ENCODE measurements at regions not wholly inside any gene's neighbourhood (a gene's known extent, or its start where the extent isn't known, plus 50 kb on each side); places are given as distances from the start of the nearest gene placed in this dataset.

GRCh38 chr12:89928467-89928866 lies 219.8 kb upstream of the ATP2B1 start:
- no peaks in the 10 kb centered on the region for H3K4me1 ChIP-seq (ENCODE audit: control insufficient read depth, insufficient read depth, low read length)
- H3K27ac ChIP-seq (ENCODE audit: insufficient read depth, low read depth, low read length, poor library complexity, severe bottlenecking), result no peak overlapping the region
- WGBS, 2 experiments, result no CpG with 5 or more reads among the region's 1 CpG
- no peaks in the 10 kb centered on the region for H3K36me3 ChIP-seq (ENCODE audit: control insufficient read depth, insufficient read depth, low read length)
- H3K4me3 ChIP-seq (ENCODE audit: insufficient read depth, low read depth, low read length), result no peak overlapping the region
- no peaks in the 10 kb centered on the region for H3K27me3 ChIP-seq (ENCODE audit: control insufficient read depth, insufficient read depth, low read length, poor library complexity, severe bottlenecking)
- H3K9me3 ChIP-seq (ENCODE audit: control insufficient read depth, low read length), result no peaks in the 10 kb centered on the region

- 90 to 93% methylated on average over 2 of the region's 2 CpGs for WGBS, 2 experiments
- Histone ChIP-seq H3K27me3 (ENCODE audit: control insufficient read depth, insufficient read depth, low read length, poor library complexity, severe bottlenecking) (no peaks in the 10 kb centered on the region), H3K27ac (ENCODE audit: insufficient read depth, low read depth, low read length, poor library complexity, severe bottlenecking) (no peak overlapping the region), H3K4me1 (ENCODE audit: control insufficient read depth, insufficient read depth, low read length) (no peaks in the 10 kb centered on the region), H3K4me3 (ENCODE audit: insufficient read depth, low read depth, low read length) (no peak overlapping the region), H3K36me3 (ENCODE audit: control insufficient read depth, insufficient read depth, low read length) (no peaks in the 10 kb centered on the region), H3K9me3 (ENCODE audit: control insufficient read depth, low read length) (no peaks in the 10 kb centered on the region)
Measured at GRCh38 chr12:89927226-89927698, 218.6 kb upstream of the ATP2B1 start.

- no peaks in the 10 kb centered on the region for H3K27me3 ChIP-seq (ENCODE audit: control insufficient read depth, insufficient read depth, low read length, poor library complexity, severe bottlenecking)
- no peaks in the 10 kb centered on the region for H3K9me3 ChIP-seq (ENCODE audit: control insufficient read depth, low read length)
- H3K27ac ChIP-seq (ENCODE audit: insufficient read depth, low read depth, low read length, poor library complexity, severe bottlenecking), result no peak overlapping the region
- peaks cover 6% of the 10 kb centered on the region for H3K4me1 ChIP-seq (ENCODE audit: control insufficient read depth, insufficient read depth, low read length)
- no peak overlapping the region for H3K4me3 ChIP-seq (ENCODE audit: insufficient read depth, low read depth, low read length)
- 93 to 95% methylated on average over 2 of the region's 2 CpGs for WGBS, 2 experiments
- H3K36me3 ChIP-seq (ENCODE audit: control insufficient read depth, insufficient read depth, low read length), result no peaks in the 10 kb centered on the region
Measured at GRCh38 chr12:89924191-89924590, 215.6 kb upstream of the ATP2B1 start.

- H3K27ac ChIP-seq (ENCODE audit: insufficient read depth, low read depth, low read length, poor library complexity, severe bottlenecking), result no peak overlapping the region
- no peaks in the 10 kb centered on the region for H3K9me3 ChIP-seq (ENCODE audit: control insufficient read depth, low read length)
- H3K4me1 ChIP-seq (ENCODE audit: control insufficient read depth, insufficient read depth, low read length), result peaks cover 6% of the 10 kb centered on the region
- H3K27me3 ChIP-seq (ENCODE audit: control insufficient read depth, insufficient read depth, low read length, poor library complexity, severe bottlenecking), result no peaks in the 10 kb centered on the region
- H3K36me3 ChIP-seq (ENCODE audit: control insufficient read depth, insufficient read depth, low read length), result no peaks in the 10 kb centered on the region
- no peak overlapping the region for H3K4me3 ChIP-seq (ENCODE audit: insufficient read depth, low read depth, low read length)
Measured at GRCh38 chr12:89923091-89923490, 214.5 kb upstream of the ATP2B1 start.

- 92 to 95% methylated on average over 4 to 6 of the region's 6 CpGs for WGBS, 2 experiments
- Histone ChIP-seq H3K27ac (ENCODE audit: insufficient read depth, low read depth, low read length, poor library complexity, severe bottlenecking) (no peak overlapping the region), H3K27me3 (ENCODE audit: control insufficient read depth, insufficient read depth, low read length, poor library complexity, severe bottlenecking) (no peaks in the 10 kb centered on the region)
Measured at GRCh38 chr12:89920866-89921265, 212.2 kb upstream of the ATP2B1 start.

GRCh38 chr12:89919241-89919906 lies 210.7 kb upstream of the ATP2B1 start:
- WGBS, 2 experiments, result 95% methylated on average over 25 to 26 of the region's 26 CpGs
- H3K27me3 ChIP-seq (ENCODE audit: control insufficient read depth, insufficient read depth, low read length, poor library complexity, severe bottlenecking), result no peaks in the 10 kb centered on the region
- no peaks in the 10 kb centered on the region for H3K9me3 ChIP-seq (ENCODE audit: control insufficient read depth, low read length)
- no peak overlapping the region for H3K27ac ChIP-seq (ENCODE audit: insufficient read depth, low read depth, low read length, poor library complexity, severe bottlenecking)
- H3K36me3 ChIP-seq (ENCODE audit: control insufficient read depth, insufficient read depth, low read length), result no peaks in the 10 kb centered on the region
- H3K4me1 ChIP-seq (ENCODE audit: control insufficient read depth, insufficient read depth, low read length), result peaks cover 6% of the 10 kb centered on the region
- H3K4me3 ChIP-seq (ENCODE audit: insufficient read depth, low read depth, low read length), result no peak overlapping the region

More at GRCh38 chr12:89920866-89921265, 212.2 kb upstream of the ATP2B1 start:
- H3K4me3 ChIP-seq (ENCODE audit: insufficient read depth, low read depth, low read length), result no peak overlapping the region
- peaks cover 6% of the 10 kb centered on the region for H3K4me1 ChIP-seq (ENCODE audit: control insufficient read depth, insufficient read depth, low read length)
- no peaks in the 10 kb centered on the region for H3K36me3 ChIP-seq (ENCODE audit: control insufficient read depth, insufficient read depth, low read length)
- no peaks in the 10 kb centered on the region for H3K9me3 ChIP-seq (ENCODE audit: control insufficient read depth, low read length)

GRCh38 chr12:89918172-89918846 lies 209.7 kb upstream of the ATP2B1 start:
- H3K4me3 ChIP-seq (ENCODE audit: insufficient read depth, low read depth, low read length), result no peak overlapping the region
- H3K27me3 ChIP-seq (ENCODE audit: control insufficient read depth, insufficient read depth, low read length, poor library complexity, severe bottlenecking), result no peaks in the 10 kb centered on the region
- WGBS, 2 experiments, result 70 to 73% methylated on average over 4 of the region's 5 CpGs
- peaks cover 6% of the 10 kb centered on the region for H3K4me1 ChIP-seq (ENCODE audit: control insufficient read depth, insufficient read depth, low read length)
- no peaks in the 10 kb centered on the region for H3K36me3 ChIP-seq (ENCODE audit: control insufficient read depth, insufficient read depth, low read length)
- no peaks in the 10 kb centered on the region for H3K9me3 ChIP-seq (ENCODE audit: control insufficient read depth, low read length)
- H3K27ac ChIP-seq (ENCODE audit: insufficient read depth, low read depth, low read length, poor library complexity, severe bottlenecking), result no peak overlapping the region

GRCh38 chr12:89909753-89910152 lies 201.1 kb upstream of the ATP2B1 start:
- no peak overlapping the region for H3K4me3 ChIP-seq (ENCODE audit: insufficient read depth, low read depth, low read length)
- no peaks in the 10 kb centered on the region for H3K36me3 ChIP-seq (ENCODE audit: control insufficient read depth, insufficient read depth, low read length)
- H3K27me3 ChIP-seq (ENCODE audit: control insufficient read depth, insufficient read depth, low read length, poor library complexity, severe bottlenecking), result no peaks in the 10 kb centered on the region
- 94% methylated on average over 5 of the region's 5 CpGs for WGBS, 2 experiments
- H3K4me1 ChIP-seq (ENCODE audit: control insufficient read depth, insufficient read depth, low read length), result no peaks in the 10 kb centered on the region
- H3K9me3 ChIP-seq (ENCODE audit: control insufficient read depth, low read length), result no peaks in the 10 kb centered on the region
- no peak overlapping the region for H3K27ac ChIP-seq (ENCODE audit: insufficient read depth, low read depth, low read length, poor library complexity, severe bottlenecking)

- no peaks in the 10 kb centered on the region for H3K4me1 ChIP-seq (ENCODE audit: control insufficient read depth, insufficient read depth, low read length)
- H3K9me3 ChIP-seq (ENCODE audit: control insufficient read depth, low read length), result no peaks in the 10 kb centered on the region
- no peak overlapping the region for H3K27ac ChIP-seq (ENCODE audit: insufficient read depth, low read depth, low read length, poor library complexity, severe bottlenecking)
- no peaks in the 10 kb centered on the region for H3K27me3 ChIP-seq (ENCODE audit: control insufficient read depth, insufficient read depth, low read length, poor library complexity, severe bottlenecking)
- 94 to 97% methylated on average over 2 of the region's 2 CpGs for WGBS, 2 experiments
- H3K4me3 ChIP-seq (ENCODE audit: insufficient read depth, low read depth, low read length), result no peak overlapping the region
- no peaks in the 10 kb centered on the region for H3K36me3 ChIP-seq (ENCODE audit: control insufficient read depth, insufficient read depth, low read length)
Measured at GRCh38 chr12:89907659-89908058, 199.0 kb upstream of the ATP2B1 start.

- H3K27ac ChIP-seq (ENCODE audit: insufficient read depth, low read depth, low read length, poor library complexity, severe bottlenecking), result no peak overlapping the region
- H3K27me3 ChIP-seq (ENCODE audit: control insufficient read depth, insufficient read depth, low read length, poor library complexity, severe bottlenecking), result no peaks in the 10 kb centered on the region
- H3K4me1 ChIP-seq (ENCODE audit: control insufficient read depth, insufficient read depth, low read length), result no peaks in the 10 kb centered on the region
- WGBS, 2 experiments, result 88 to 93% methylated on average over 4 of the region's 4 CpGs
- no peak overlapping the region for H3K4me3 ChIP-seq (ENCODE audit: insufficient read depth, low read depth, low read length)
- H3K36me3 ChIP-seq (ENCODE audit: control insufficient read depth, insufficient read depth, low read length), result no peaks in the 10 kb centered on the region
- H3K9me3 ChIP-seq (ENCODE audit: control insufficient read depth, low read length), result no peaks in the 10 kb centered on the region
Measured at GRCh38 chr12:89906824-89907223, 198.2 kb upstream of the ATP2B1 start.
